H1 (cell line): ENCODE measurements at regions not wholly inside any gene's neighbourhood (a gene's known extent, or its start where the extent isn't known, plus 50 kb on each side); places are given as distances from the start of the nearest gene placed in this dataset.

ENCODE experiments used
- EZH2 ChIP-seq: fragments of 200-600 bp; sonication (generic); IDR thresholded peaks from 2 replicates; pipeline ENCODE4 v1.7.1; 2012; ENCODE audit warnings: low read depth, mild to moderate bottlenecking, moderate library complexity, low read length, inconsistent platforms; ENCODE audit not compliant: severe bottlenecking
- HDAC6 ChIP-seq: IDR thresholded peaks from one replicate; pipeline ENCODE4 v1.7.1; 2012; ENCODE audit warnings: low read depth, mild to moderate bottlenecking, inconsistent platforms, low read length, moderate library complexity
- POLR2A ChIP-seq, 2 experiments: IDR thresholded peaks; 1 replicate in 1 of 2; 2 replicates in 1 of 2; pipeline ENCODE4 v1.6.1; 2011; ENCODE audit warnings: low read depth in 2 of 2, low read length in 2 of 2, mild to moderate bottlenecking in 2 of 2; ENCODE audit errors: control extremely low read depth in 1 of 2
- RFX5 ChIP-seq: IDR thresholded peaks from 2 replicates; pipeline ENCODE4 v1.6.1; 2011; ENCODE audit warnings: low read depth, low read length, improper control_type of control experiment, borderline replicate concordance
- YY1 ChIP-seq: IDR thresholded peaks from 2 replicates; pipeline ENCODE4 v1.6.1; 2011; ENCODE audit warnings: low read depth, mild to moderate bottlenecking, low read length
- TF ChIP-seq, protein P1 (sequence below), 3 experiments: IDR thresholded peaks; 1 replicate in 2 of 3; 2 replicates in 1 of 3; pipeline versions ENCODE4 v1.5.1 to v1.6.1; 2011; ENCODE audit warnings: low read length in 3 of 3, mild to moderate bottlenecking in 3 of 3, inconsistent platforms in 2 of 3, low read depth in 1 of 3, moderate library complexity in 1 of 3; ENCODE audit not compliant: insufficient read depth in 1 of 3; ENCODE audit errors: control extremely low read depth in 1 of 3
- TF ChIP-seq, protein P2 (sequence below): IDR thresholded peaks from 2 replicates; pipeline ENCODE4 v1.6.1; 2011; ENCODE audit warnings: low read depth, mild to moderate bottlenecking, low read length; ENCODE audit not compliant: insufficient read depth

DNA sequence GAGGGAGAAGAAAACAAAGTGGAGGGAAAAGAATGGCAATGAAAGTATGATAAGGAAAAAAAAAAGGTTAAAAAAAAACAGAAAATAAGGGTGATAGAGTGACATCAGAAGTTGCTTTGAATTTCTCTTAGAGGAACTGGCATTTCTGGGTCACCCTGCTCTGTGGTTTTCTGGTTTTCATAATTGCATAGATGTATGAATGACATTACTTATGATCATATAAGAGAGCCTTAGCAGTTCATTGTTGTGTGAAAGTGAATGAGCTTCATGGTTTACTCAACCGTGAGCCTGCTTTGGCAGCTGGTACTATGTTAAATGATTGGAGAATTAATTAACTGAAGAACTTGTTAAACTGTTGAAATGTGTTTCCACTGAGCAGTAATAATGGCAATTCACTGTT lies 336.4 kb upstream of the FBXO33 start:
- TF ChIP-seq EZH2 (no peak), YY1 (no peak), RFX5 (no peak), HDAC6 (no peak), POLR2A (IDR thresholded peaks at IDR 0.05; ENCODE audit: control extremely low read depth in 1 of 2, low read depth in 2 of 2, low read length in 2 of 2) (no peak)
- TF ChIP-seq, protein P1, sequence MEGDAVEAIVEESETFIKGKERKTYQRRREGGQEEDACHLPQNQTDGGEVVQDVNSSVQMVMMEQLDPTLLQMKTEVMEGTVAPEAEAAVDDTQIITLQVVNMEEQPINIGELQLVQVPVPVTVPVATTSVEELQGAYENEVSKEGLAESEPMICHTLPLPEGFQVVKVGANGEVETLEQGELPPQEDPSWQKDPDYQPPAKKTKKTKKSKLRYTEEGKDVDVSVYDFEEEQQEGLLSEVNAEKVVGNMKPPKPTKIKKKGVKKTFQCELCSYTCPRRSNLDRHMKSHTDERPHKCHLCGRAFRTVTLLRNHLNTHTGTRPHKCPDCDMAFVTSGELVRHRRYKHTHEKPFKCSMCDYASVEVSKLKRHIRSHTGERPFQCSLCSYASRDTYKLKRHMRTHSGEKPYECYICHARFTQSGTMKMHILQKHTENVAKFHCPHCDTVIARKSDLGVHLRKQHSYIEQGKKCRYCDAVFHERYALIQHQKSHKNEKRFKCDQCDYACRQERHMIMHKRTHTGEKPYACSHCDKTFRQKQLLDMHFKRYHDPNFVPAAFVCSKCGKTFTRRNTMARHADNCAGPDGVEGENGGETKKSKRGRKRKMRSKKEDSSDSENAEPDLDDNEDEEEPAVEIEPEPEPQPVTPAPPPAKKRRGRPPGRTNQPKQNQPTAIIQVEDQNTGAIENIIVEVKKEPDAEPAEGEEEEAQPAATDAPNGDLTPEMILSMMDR (IDR thresholded peaks at IDR 0.05; ENCODE audit: control extremely low read depth in 1 of 3, insufficient read depth in 1 of 3, low read depth in 1 of 3, low read length in 3 of 3), result no peak
- TF ChIP-seq, protein P2, sequence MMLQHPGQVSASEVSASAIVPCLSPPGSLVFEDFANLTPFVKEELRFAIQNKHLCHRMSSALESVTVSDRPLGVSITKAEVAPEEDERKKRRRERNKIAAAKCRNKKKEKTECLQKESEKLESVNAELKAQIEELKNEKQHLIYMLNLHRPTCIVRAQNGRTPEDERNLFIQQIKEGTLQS, result no peak
